ENCODE measurements at regions not wholly inside any gene's neighbourhood (a gene's known extent, or its start where the extent isn't known, plus 50 kb on each side); places are given as distances from the start of the nearest gene placed in this dataset.
"Not testable (repeated sequence)": the region's sequence is repeated elsewhere in the genome, so short reads cannot be mapped to it uniquely, and the experiment has no call there.

DNA sequence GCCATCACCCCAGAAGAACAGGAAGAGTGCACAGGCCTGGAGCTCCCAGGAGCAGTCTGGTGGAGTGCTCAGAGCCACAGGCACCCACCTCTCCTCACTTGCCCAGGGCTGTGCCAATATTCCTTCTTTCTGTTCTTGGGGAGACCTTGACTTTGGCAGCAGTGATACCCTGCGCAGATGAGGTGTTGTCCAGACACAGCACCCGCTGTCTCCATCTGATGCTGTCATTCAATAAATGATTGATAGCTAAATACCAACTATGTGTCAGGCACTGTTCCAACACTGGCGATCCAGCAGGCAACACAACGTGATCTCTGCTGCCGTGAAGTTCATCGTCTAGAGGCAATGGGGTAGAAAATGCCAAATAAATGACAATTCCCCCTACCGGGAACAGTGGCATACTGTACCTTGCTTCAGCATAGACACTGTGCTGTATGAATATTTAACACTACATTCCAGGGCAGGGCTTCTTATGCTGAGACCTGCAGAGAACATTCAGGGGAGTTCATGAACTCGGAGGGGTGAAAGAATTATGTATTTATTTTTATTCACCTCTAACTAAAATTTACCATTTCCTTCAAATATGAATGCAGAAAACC lies 320.5 kb upstream of the NCKAP5 start:
- no peaks in the 10 kb centered on the region for H3K4me1 Mint-ChIP-seq
- H3K9me3 Mint-ChIP-seq: no peaks in the 10 kb centered on the region
- no peaks in the 10 kb centered on the region for H3K36me3 Mint-ChIP-seq
- H3K27ac Mint-ChIP-seq: no peak overlapping the region
- peaks cover 13% of the 10 kb centered on the region for H3K27me3 Mint-ChIP-seq
- no peak for DNase-seq
- H3K4me3 Mint-ChIP-seq: no peak overlapping the region

DNA sequence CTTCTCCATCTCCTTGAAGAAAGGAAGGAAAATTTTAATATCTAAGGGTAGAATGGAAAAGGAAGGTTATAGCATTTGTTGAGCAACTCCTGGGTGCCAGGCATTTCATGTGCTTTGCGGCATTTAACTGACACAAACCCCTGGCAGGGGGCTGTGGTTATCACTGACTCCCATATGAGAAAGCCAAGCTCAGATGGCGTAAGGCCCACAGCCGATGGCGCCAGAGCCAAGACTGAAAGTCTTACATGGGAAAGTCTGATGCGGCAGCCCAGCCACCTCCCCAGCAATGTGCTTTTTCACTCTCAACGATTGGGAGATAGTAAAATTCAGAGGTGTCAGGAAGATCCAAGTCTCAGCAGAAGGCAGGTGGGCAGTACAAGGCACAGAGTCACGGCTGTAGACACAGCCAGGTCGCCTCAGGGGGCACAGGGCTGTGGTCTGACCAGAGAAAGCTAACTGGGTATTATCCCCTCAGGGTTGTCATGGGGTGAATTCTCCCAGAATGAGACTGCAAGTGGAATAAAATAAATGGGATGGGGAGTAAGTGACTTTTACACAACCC lies 324.2 kb upstream of the NCKAP5 start:
- DNase-seq: no peak
- Mint-ChIP-seq H3K9me3 (peaks cover 10% of the 10 kb centered on the region), H3K27me3 (peaks cover 7% of the 10 kb centered on the region), H3K4me3 (no peak overlapping the region), H3K4me1 (no peaks in the 10 kb centered on the region), H3K27ac (no peak overlapping the region), H3K36me3 (no peaks in the 10 kb centered on the region)

GRCh38 chr2:133894429-133894828 lies 326.2 kb upstream of the NCKAP5 start:
- Mint-ChIP-seq H3K27me3 (peaks cover 3% of the 10 kb centered on the region), H3K4me1 (no peaks in the 10 kb centered on the region), H3K4me3 (no peak overlapping the region), H3K9me3 (peaks cover 10% of the 10 kb centered on the region), H3K27ac (no peak overlapping the region), H3K36me3 (no peaks in the 10 kb centered on the region)
- no peak for DNase-seq

GRCh38 chr2:133897838-133898237 lies 329.6 kb upstream of the NCKAP5 start:
- H3K4me1 Mint-ChIP-seq, DNase-seq, H3K27me3 Mint-ChIP-seq, H3K4me3 Mint-ChIP-seq, H3K36me3 Mint-ChIP-seq, H3K27ac Mint-ChIP-seq: not testable (repeated sequence)
- H3K9me3 Mint-ChIP-seq: peaks cover 10% of the 10 kb centered on the region

DNA sequence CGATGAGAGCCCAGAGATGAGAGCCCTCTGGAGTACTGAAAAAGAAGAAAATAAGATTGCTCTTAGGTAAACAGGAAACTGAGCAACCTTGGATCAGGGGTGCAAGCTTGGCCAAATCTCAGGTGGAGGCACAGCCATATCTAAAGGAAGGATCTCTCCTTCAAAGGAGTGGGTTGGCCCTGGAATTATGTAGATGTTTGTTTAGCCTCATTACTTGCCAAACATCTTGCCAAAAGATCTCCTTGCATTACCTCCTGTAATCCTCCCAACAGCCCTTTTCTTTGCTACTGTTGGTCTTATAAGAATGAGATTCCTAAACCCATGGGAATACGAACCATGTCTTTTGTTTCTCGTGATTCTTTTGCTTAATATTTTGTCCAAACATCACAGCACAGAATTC lies 332.6 kb upstream of the NCKAP5 start:
- no peak for DNase-seq
- no peak overlapping the region for H3K27ac Mint-ChIP-seq

GRCh38 chr2:133906396-133906795 lies 338.1 kb upstream of the NCKAP5 start:
- H3K27ac Mint-ChIP-seq: no peak overlapping the region
- DNase-seq: no peak
- peaks cover 21% of the 10 kb centered on the region for H3K27me3 Mint-ChIP-seq
- peaks cover 4% of the 10 kb centered on the region for H3K9me3 Mint-ChIP-seq
- no peak overlapping the region for H3K4me3 Mint-ChIP-seq
- no peaks in the 10 kb centered on the region for H3K4me1 Mint-ChIP-seq
- H3K36me3 Mint-ChIP-seq: no peaks in the 10 kb centered on the region

More for the DNA sequence above, 332.6 kb upstream of the NCKAP5 start:
- Mint-ChIP-seq H3K9me3 (no peaks in the 10 kb centered on the region), H3K27me3 (peaks cover 9% of the 10 kb centered on the region), H3K36me3 (no peaks in the 10 kb centered on the region), H3K4me1 (no peaks in the 10 kb centered on the region), H3K4me3 (no peak overlapping the region)

DNA sequence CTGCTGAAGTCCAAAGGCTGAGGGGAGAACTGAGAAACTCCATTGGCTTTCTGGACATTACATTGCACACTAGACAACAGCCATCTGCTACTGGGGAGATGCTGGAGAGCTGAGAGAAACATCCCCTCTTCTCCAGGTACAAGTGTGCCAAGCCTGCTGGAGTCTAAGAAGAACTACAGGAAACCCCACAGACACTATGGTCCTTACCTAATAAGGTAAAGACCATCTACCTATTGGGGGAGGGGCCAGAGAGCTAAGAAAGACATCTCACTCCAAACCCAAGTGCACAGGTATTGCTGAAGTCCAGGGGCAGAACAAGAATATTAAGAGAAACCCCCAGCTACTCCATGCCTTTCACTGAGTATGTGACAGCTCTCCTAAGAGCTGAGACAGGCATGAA lies 338.7 kb upstream of the NCKAP5 start:
- no peaks in the 10 kb centered on the region for H3K36me3 Mint-ChIP-seq
- no peak for DNase-seq
- H3K9me3 Mint-ChIP-seq: peaks cover 4% of the 10 kb centered on the region
- H3K4me1 Mint-ChIP-seq: no peaks in the 10 kb centered on the region
- peaks cover 21% of the 10 kb centered on the region for H3K27me3 Mint-ChIP-seq
- no peak overlapping the region for H3K27ac Mint-ChIP-seq
- H3K4me3 Mint-ChIP-seq: no peak overlapping the region

GRCh38 chr2:133908171-133908570 lies 339.9 kb upstream of the NCKAP5 start:
- H3K4me3 Mint-ChIP-seq: no peak overlapping the region
- no peaks in the 10 kb centered on the region for H3K36me3 Mint-ChIP-seq
- no peak for DNase-seq
- H3K27ac Mint-ChIP-seq: no peak overlapping the region
- H3K27me3 Mint-ChIP-seq: peaks cover 15% of the 10 kb centered on the region
- H3K9me3 Mint-ChIP-seq: peaks cover 4% of the 10 kb centered on the region
- no peaks in the 10 kb centered on the region for H3K4me1 Mint-ChIP-seq

GRCh38 chr2:133918141-133918540 lies 335.7 kb upstream of the MGAT5 start:
- H3K4me3 Mint-ChIP-seq: no peak overlapping the region
- no peaks in the 10 kb centered on the region for H3K36me3 Mint-ChIP-seq
- no peaks in the 10 kb centered on the region for H3K27me3 Mint-ChIP-seq
- no peaks in the 10 kb centered on the region for H3K4me1 Mint-ChIP-seq
- no peak for DNase-seq
- H3K27ac Mint-ChIP-seq: no peak overlapping the region
- H3K9me3 Mint-ChIP-seq: no peaks in the 10 kb centered on the region

DNA sequence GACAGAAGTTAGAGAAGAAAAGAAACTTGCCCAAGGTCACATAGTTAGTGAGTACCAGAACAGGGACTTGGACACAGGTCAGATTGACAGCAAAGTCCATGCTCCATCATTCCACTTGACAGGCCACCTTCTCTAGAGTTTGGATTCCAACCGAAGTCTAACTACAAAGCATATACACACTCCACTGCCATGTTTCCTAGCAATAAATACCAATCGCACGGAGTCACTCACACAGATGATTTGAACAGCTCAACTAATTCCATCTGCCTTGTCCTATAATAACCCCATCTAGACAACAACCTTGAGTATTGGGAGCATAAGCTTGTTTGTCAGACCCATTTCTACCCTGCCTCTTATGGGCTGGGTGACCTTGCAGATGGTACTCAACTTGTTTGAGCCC lies 334.6 kb upstream of the MGAT5 start:
- no peak for DNase-seq
- Mint-ChIP-seq H3K9me3 (no peaks in the 10 kb centered on the region), H3K4me3 (no peak overlapping the region), H3K27ac (no peak overlapping the region), H3K36me3 (no peaks in the 10 kb centered on the region), H3K27me3 (no peaks in the 10 kb centered on the region), H3K4me1 (no peaks in the 10 kb centered on the region)

DNA sequence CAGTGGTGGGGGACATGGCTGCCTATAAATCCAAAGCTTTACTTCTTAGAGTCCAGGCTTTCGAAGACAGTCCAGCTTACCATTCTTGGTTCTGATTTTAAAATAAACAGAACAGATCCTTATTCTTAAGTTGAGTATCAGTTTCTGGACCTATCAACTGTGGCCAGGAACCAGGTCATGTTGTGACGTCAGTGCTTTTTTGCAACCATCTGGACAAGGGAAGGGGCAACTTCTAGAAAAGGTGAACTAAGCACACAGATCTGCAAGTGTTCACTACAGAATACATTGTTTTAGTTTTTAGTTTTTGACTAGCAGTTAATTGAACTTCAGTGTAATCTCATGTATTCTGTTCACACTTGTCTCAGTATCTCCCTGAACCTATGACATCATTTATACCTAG lies 326.0 kb upstream of the MGAT5 start:
- no peak for DNase-seq
- Mint-ChIP-seq H3K36me3 (no peaks in the 10 kb centered on the region), H3K27ac (no peak overlapping the region), H3K4me3 (no peak overlapping the region), H3K27me3 (peaks cover 14% of the 10 kb centered on the region), H3K9me3 (no peaks in the 10 kb centered on the region), H3K4me1 (no peaks in the 10 kb centered on the region)

DNA sequence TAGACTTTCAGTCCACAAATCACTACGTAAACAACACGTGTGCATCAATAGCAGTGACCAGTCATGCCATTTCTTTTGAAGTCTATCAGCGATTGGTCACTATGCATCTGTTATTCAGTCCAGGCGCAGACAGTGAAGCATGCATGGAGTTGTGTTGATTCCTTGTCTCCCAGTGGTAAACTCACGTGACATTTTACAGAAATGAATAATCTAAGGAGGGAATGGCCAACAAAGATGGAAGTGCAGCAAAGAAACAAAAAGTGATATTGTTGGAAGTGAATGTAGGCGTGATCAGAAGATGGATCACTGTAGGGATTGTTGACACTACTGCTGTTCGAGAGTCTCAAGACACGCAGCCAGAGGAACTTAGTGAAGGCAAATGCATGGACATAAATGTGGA lies 317.8 kb upstream of the MGAT5 start:
- no peak overlapping the region for H3K27ac Mint-ChIP-seq
- no peaks in the 10 kb centered on the region for H3K9me3 Mint-ChIP-seq
- peaks cover 18% of the 10 kb centered on the region for H3K27me3 Mint-ChIP-seq
- no peak for DNase-seq
- no peak overlapping the region for H3K4me3 Mint-ChIP-seq
- no peaks in the 10 kb centered on the region for H3K4me1 Mint-ChIP-seq
- no peaks in the 10 kb centered on the region for H3K36me3 Mint-ChIP-seq

- H3K4me3 Mint-ChIP-seq: no peak overlapping the region
- no peaks in the 10 kb centered on the region for H3K9me3 Mint-ChIP-seq
- peaks cover 18% of the 10 kb centered on the region for H3K27me3 Mint-ChIP-seq
- no peaks in the 10 kb centered on the region for H3K36me3 Mint-ChIP-seq
- DNase-seq: no peak
- no peaks in the 10 kb centered on the region for H3K4me1 Mint-ChIP-seq
- H3K27ac Mint-ChIP-seq: no peak overlapping the region
Observed at GRCh38 chr2:133936601-133937000, 317.3 kb upstream of the MGAT5 start.

- no peak for DNase-seq
- H3K36me3 Mint-ChIP-seq: no peaks in the 10 kb centered on the region
- H3K27ac Mint-ChIP-seq: no peak overlapping the region
- H3K27me3 Mint-ChIP-seq: peaks cover 17% of the 10 kb centered on the region
- no peaks in the 10 kb centered on the region for H3K4me1 Mint-ChIP-seq
- H3K4me3 Mint-ChIP-seq: no peak overlapping the region
- no peaks in the 10 kb centered on the region for H3K9me3 Mint-ChIP-seq
Observed at GRCh38 chr2:133937669-133938068, 316.2 kb upstream of the MGAT5 start.

DNA sequence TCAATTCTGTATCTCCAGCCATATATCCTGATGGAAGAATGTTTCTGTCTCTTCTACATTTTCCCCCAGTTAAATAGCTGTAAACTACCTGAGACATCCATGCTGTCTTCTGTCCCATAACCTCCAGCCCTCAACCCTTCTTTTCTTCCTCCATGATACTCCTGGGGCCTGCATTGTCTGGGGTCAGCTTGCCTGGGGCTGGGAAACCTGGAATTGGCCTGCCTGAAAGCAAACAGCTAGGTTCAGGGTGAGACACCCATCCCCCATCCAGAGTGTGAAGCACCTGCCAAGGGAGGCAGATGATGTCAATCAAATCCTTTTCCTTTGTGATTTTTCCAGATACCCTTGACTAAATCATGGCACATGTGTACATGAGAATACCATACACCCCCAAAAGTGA lies 313.7 kb upstream of the MGAT5 start:
- H3K36me3 Mint-ChIP-seq: no peaks in the 10 kb centered on the region
- H3K27me3 Mint-ChIP-seq: peaks cover 16% of the 10 kb centered on the region
- no peaks in the 10 kb centered on the region for H3K4me1 Mint-ChIP-seq
- DNase-seq: no peak
- H3K9me3 Mint-ChIP-seq: no peaks in the 10 kb centered on the region
- no peak overlapping the region for H3K4me3 Mint-ChIP-seq
- no peak overlapping the region for H3K27ac Mint-ChIP-seq

- no peaks in the 10 kb centered on the region for H3K9me3 Mint-ChIP-seq
- no peak overlapping the region for H3K4me3 Mint-ChIP-seq
- no peak for DNase-seq
- H3K27ac Mint-ChIP-seq: no peak overlapping the region
- H3K27me3 Mint-ChIP-seq: peaks cover 12% of the 10 kb centered on the region
- no peaks in the 10 kb centered on the region for H3K4me1 Mint-ChIP-seq
- no peaks in the 10 kb centered on the region for H3K36me3 Mint-ChIP-seq
Observed at GRCh38 chr2:133941666-133942065, 312.2 kb upstream of the MGAT5 start.
